WTC11 (cell line): ENCODE measurements at regions not wholly inside any gene's neighbourhood (a gene's known extent, or its start where the extent isn't known, plus 50 kb on each side); places are given as distances from the start of the nearest gene placed in this dataset.

Experiments used
- ATAC-seq: fragments of 200-7000 bp; cut with Tn5 transposase; 2 replicates; pipeline ENCODE4 v1.10.0; 2021; ENCODE audit warnings: mild to moderate bottlenecking, moderate library complexity
- CTCF ChIA-PET: fragments of 300-600 bp; sonication (Branson Sonifier 250); formaldehyde crosslinking; loops from one replicate; lab custom pipeline; 2021; ENCODE audit warnings: antibody characterized with exemption; lab: Charles Lee
- POLR2A ChIA-PET: fragments of 350-600 bp; sonication (Branson Sonifier 250); formaldehyde crosslinking; loops from one replicate; lab custom pipeline; 2021; ENCODE audit warnings: antibody characterized with exemption; lab: Charles Lee
- DNase-seq: peaks from one replicate; pipeline ENCODE4 v3.0.0; 2021; ENCODE audit warnings: low spot score
- H3K27ac Mint-ChIP-seq: 2 replicates; pipeline ENCODE4 v1.8.0; 2021; ENCODE audit warnings: mixed read lengths
- H3K27me3 Mint-ChIP-seq: 2 replicates; pipeline ENCODE4 v1.8.0; 2021; ENCODE audit warnings: low read depth, mild to moderate bottlenecking, moderate library complexity, mixed read lengths
- H3K36me3 Mint-ChIP-seq: 2 replicates; pipeline ENCODE4 v1.8.0; 2021; ENCODE audit warnings: mixed read lengths
- H3K4me1 Mint-ChIP-seq: 2 replicates; pipeline ENCODE4 v1.8.0; 2022; ENCODE audit warnings: mixed read lengths
- H3K4me3 Mint-ChIP-seq: 2 replicates; pipeline ENCODE4 v1.8.0; 2021; ENCODE audit warnings: mild to moderate bottlenecking, moderate library complexity, mixed read lengths
- H3K9me3 Mint-ChIP-seq: 2 replicates; pipeline ENCODE4 v1.8.0; 2021; ENCODE audit warnings: mixed read lengths
- NFATC4 ChIP-seq: fragments of 250-450 bp; sonication (Bioruptor Pico); IDR thresholded peaks from 2 replicates; pipeline ENCODE4 v1.9.0; 2021; ENCODE audit warnings: mild to moderate bottlenecking
- NFE2L1 ChIP-seq: sonication (generic); formaldehyde crosslinking; IDR thresholded peaks from 2 replicates; pipeline ENCODE4 v1.8.1; 2023; ENCODE audit warnings: missing genetic modification reagents
- NR3C1 ChIP-seq: sonication (generic); formaldehyde crosslinking; conservative IDR thresholded peaks from 2 replicates; pipeline ENCODE4 v1.8.1; 2023; ENCODE audit warnings: low read depth, mild to moderate bottlenecking, missing genetic modification reagents
- OVOL2 ChIP-seq: fragments of 250-450 bp; sonication (Bioruptor Pico); IDR thresholded peaks from 2 replicates; pipeline ENCODE4 v1.9.0; 2021; ENCODE audit warnings: mild to moderate bottlenecking, borderline replicate concordance
- RELA ChIP-seq: sonication (generic); formaldehyde crosslinking; IDR thresholded peaks from 2 replicates; pipeline ENCODE4 v1.8.1; 2022; ENCODE audit warnings: missing genetic modification reagents, mild to moderate bottlenecking, borderline replicate concordance
- SP1 ChIP-seq: sonication (generic); formaldehyde crosslinking; conservative IDR thresholded peaks from 2 replicates; pipeline ENCODE4 v1.8.1; 2022; ENCODE audit warnings: missing genetic modification reagents
- TP53 ChIP-seq: sonication (generic); formaldehyde crosslinking; IDR thresholded peaks from 2 replicates; pipeline ENCODE4 v1.8.1; 2023; ENCODE audit warnings: mild to moderate bottlenecking, missing genetic modification reagents
- ZNF396 ChIP-seq: fragments of 250-450 bp; sonication (Bioruptor Pico); IDR thresholded peaks from 2 replicates; pipeline ENCODE4 v1.8.0; 2021; ENCODE audit warnings: mild to moderate bottlenecking, moderate library complexity, borderline replicate concordance
- TF ChIP-seq, protein P1 (sequence below): fragments of 250-450 bp; sonication (Bioruptor Pico); IDR thresholded peaks from 2 replicates; pipeline ENCODE4 v1.9.0; 2021; ENCODE audit warnings: mild to moderate bottlenecking
- TF ChIP-seq, protein P2 (sequence below): sonication (generic); formaldehyde crosslinking; conservative IDR thresholded peaks from 2 replicates; pipeline ENCODE4 v1.8.1; 2022; ENCODE audit warnings: mild to moderate bottlenecking, missing genetic modification reagents
- TF ChIP-seq, protein P3 (sequence below): sonication (generic); formaldehyde crosslinking; IDR thresholded peaks from 2 replicates; pipeline ENCODE4 v1.8.1; 2022; ENCODE audit warnings: mild to moderate bottlenecking, missing genetic modification reagents, moderate library complexity, borderline replicate concordance
- TF ChIP-seq, protein P4 (sequence below): sonication (generic); formaldehyde crosslinking; IDR thresholded peaks from 2 replicates; pipeline ENCODE4 v1.8.1; 2023; ENCODE audit warnings: mild to moderate bottlenecking, missing genetic modification reagents, moderate library complexity
- TF ChIP-seq, protein P5 (sequence below): sonication (generic); formaldehyde crosslinking; IDR thresholded peaks from 2 replicates; pipeline ENCODE4 v1.8.1; 2022; ENCODE audit warnings: low read depth, mild to moderate bottlenecking, moderate library complexity, missing genetic modification reagents, borderline replicate concordance
- TF ChIP-seq, protein P6 (sequence below): sonication (generic); formaldehyde crosslinking; IDR thresholded peaks from 2 replicates; pipeline ENCODE4 v1.8.0; 2023; ENCODE audit warnings: missing genetic modification reagents, mild to moderate bottlenecking, borderline replicate concordance
- TF ChIP-seq, protein P7 (sequence below): sonication (generic); formaldehyde crosslinking; IDR thresholded peaks from 2 replicates; pipeline ENCODE4 v1.8.0; 2022; ENCODE audit warnings: mild to moderate bottlenecking, missing genetic modification reagents
- TF ChIP-seq, protein P8 (sequence below): sonication (generic); formaldehyde crosslinking; IDR thresholded peaks from 2 replicates; pipeline ENCODE4 v1.8.1; 2023; ENCODE audit warnings: mild to moderate bottlenecking, missing genetic modification reagents, borderline replicate concordance

DNA sequence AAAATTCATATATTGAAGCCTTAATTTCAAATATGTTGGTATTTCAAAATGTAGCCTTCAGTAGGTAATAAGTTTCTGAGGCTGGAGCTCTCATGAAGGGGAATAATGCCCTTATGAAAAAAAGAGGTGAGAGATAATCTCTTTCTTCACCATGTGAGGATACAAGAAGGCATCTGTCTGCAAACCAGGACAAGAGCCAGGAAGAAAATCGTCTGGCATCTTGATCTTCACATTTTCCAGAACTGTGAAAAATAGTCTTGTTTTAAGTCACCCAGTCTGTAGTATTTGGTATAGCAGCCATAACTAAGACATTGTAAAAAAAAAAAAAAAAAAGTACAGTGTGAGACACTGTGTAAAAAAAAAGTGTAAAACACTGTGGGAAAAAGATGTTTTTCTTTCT, 768.9 kb downstream of the TAF11L14 start:
- ChIA-PET POLR2A (no interaction called here), CTCF (no interaction called here)
- DNase-seq = no peak
- TF ChIP-seq TP53 (no peak), OVOL2 (CRISPR knock-in tag) (no peak), ZNF396 (CRISPR knock-in tag) (no peak), SP1 (CRISPR knock-in tag) (no peak), NR3C1 (CRISPR knock-in tag) (no peak), RELA (no peak), NFATC4 (no peak), NFE2L1 (CRISPR knock-in tag) (no peak)
- TF ChIP-seq, protein P1, sequence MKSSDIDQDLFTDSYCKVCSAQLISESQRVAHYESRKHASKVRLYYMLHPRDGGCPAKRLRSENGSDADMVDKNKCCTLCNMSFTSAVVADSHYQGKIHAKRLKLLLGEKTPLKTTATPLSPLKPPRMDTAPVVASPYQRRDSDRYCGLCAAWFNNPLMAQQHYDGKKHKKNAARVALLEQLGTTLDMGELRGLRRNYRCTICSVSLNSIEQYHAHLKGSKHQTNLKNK (CRISPR knock-in tag) = no peak
- TF ChIP-seq, protein P2, sequence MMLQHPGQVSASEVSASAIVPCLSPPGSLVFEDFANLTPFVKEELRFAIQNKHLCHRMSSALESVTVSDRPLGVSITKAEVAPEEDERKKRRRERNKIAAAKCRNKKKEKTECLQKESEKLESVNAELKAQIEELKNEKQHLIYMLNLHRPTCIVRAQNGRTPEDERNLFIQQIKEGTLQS (CRISPR knock-in tag) = no peak
- TF ChIP-seq, protein P3, sequence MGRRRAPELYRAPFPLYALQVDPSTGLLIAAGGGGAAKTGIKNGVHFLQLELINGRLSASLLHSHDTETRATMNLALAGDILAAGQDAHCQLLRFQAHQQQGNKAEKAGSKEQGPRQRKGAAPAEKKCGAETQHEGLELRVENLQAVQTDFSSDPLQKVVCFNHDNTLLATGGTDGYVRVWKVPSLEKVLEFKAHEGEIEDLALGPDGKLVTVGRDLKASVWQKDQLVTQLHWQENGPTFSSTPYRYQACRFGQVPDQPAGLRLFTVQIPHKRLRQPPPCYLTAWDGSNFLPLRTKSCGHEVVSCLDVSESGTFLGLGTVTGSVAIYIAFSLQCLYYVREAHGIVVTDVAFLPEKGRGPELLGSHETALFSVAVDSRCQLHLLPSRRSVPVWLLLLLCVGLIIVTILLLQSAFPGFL = no peak
- TF ChIP-seq, protein P4, sequence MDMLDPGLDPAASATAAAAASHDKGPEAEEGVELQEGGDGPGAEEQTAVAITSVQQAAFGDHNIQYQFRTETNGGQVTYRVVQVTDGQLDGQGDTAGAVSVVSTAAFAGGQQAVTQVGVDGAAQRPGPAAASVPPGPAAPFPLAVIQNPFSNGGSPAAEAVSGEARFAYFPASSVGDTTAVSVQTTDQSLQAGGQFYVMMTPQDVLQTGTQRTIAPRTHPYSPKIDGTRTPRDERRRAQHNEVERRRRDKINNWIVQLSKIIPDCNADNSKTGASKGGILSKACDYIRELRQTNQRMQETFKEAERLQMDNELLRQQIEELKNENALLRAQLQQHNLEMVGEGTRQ = no peak
- TF ChIP-seq, protein P5, sequence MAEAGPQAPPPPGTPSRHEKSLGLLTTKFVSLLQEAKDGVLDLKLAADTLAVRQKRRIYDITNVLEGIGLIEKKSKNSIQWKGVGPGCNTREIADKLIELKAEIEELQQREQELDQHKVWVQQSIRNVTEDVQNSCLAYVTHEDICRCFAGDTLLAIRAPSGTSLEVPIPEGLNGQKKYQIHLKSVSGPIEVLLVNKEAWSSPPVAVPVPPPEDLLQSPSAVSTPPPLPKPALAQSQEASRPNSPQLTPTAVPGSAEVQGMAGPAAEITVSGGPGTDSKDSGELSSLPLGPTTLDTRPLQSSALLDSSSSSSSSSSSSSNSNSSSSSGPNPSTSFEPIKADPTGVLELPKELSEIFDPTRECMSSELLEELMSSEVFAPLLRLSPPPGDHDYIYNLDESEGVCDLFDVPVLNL (CRISPR knock-in tag) = no peak
- TF ChIP-seq, protein P6, sequence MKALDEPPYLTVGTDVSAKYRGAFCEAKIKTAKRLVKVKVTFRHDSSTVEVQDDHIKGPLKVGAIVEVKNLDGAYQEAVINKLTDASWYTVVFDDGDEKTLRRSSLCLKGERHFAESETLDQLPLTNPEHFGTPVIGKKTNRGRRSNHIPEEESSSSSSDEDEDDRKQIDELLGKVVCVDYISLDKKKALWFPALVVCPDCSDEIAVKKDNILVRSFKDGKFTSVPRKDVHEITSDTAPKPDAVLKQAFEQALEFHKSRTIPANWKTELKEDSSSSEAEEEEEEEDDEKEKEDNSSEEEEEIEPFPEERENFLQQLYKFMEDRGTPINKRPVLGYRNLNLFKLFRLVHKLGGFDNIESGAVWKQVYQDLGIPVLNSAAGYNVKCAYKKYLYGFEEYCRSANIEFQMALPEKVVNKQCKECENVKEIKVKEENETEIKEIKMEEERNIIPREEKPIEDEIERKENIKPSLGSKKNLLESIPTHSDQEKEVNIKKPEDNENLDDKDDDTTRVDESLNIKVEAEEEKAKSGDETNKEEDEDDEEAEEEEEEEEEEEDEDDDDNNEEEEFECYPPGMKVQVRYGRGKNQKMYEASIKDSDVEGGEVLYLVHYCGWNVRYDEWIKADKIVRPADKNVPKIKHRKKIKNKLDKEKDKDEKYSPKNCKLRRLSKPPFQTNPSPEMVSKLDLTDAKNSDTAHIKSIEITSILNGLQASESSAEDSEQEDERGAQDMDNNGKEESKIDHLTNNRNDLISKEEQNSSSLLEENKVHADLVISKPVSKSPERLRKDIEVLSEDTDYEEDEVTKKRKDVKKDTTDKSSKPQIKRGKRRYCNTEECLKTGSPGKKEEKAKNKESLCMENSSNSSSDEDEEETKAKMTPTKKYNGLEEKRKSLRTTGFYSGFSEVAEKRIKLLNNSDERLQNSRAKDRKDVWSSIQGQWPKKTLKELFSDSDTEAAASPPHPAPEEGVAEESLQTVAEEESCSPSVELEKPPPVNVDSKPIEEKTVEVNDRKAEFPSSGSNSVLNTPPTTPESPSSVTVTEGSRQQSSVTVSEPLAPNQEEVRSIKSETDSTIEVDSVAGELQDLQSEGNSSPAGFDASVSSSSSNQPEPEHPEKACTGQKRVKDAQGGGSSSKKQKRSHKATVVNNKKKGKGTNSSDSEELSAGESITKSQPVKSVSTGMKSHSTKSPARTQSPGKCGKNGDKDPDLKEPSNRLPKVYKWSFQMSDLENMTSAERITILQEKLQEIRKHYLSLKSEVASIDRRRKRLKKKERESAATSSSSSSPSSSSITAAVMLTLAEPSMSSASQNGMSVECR (CRISPR knock-in tag) = no peak
- TF ChIP-seq, protein P7, sequence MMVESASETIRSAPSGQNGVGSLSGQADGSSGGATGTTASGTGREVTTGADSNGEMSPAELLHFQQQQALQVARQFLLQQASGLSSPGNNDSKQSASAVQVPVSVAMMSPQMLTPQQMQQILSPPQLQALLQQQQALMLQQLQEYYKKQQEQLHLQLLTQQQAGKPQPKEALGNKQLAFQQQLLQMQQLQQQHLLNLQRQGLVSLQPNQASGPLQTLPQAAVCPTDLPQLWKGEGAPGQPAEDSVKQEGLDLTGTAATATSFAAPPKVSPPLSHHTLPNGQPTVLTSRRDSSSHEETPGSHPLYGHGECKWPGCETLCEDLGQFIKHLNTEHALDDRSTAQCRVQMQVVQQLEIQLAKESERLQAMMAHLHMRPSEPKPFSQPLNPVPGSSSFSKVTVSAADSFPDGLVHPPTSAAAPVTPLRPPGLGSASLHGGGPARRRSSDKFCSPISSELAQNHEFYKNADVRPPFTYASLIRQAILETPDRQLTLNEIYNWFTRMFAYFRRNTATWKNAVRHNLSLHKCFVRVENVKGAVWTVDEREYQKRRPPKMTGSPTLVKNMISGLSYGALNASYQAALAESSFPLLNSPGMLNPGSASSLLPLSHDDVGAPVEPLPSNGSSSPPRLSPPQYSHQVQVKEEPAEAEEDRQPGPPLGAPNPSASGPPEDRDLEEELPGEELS (CRISPR knock-in tag) = no peak
- TF ChIP-seq, protein P8, sequence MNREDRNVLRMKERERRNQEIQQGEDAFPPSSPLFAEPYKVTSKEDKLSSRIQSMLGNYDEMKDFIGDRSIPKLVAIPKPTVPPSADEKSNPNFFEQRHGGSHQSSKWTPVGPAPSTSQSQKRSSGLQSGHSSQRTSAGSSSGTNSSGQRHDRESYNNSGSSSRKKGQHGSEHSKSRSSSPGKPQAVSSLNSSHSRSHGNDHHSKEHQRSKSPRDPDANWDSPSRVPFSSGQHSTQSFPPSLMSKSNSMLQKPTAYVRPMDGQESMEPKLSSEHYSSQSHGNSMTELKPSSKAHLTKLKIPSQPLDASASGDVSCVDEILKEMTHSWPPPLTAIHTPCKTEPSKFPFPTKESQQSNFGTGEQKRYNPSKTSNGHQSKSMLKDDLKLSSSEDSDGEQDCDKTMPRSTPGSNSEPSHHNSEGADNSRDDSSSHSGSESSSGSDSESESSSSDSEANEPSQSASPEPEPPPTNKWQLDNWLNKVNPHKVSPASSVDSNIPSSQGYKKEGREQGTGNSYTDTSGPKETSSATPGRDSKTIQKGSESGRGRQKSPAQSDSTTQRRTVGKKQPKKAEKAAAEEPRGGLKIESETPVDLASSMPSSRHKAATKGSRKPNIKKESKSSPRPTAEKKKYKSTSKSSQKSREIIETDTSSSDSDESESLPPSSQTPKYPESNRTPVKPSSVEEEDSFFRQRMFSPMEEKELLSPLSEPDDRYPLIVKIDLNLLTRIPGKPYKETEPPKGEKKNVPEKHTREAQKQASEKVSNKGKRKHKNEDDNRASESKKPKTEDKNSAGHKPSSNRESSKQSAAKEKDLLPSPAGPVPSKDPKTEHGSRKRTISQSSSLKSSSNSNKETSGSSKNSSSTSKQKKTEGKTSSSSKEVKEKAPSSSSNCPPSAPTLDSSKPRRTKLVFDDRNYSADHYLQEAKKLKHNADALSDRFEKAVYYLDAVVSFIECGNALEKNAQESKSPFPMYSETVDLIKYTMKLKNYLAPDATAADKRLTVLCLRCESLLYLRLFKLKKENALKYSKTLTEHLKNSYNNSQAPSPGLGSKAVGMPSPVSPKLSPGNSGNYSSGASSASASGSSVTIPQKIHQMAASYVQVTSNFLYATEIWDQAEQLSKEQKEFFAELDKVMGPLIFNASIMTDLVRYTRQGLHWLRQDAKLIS (CRISPR knock-in tag) = no peak
- ATAC-seq = no peak
- peaks cover 4% of the 10 kb centered on the region for H3K4me1 Mint-ChIP-seq
- no peak overlapping the region for H3K27ac Mint-ChIP-seq
- H3K36me3 Mint-ChIP-seq = no peaks in the 10 kb centered on the region
- no peaks in the 10 kb centered on the region for H3K27me3 Mint-ChIP-seq
- peaks cover 11% of the 10 kb centered on the region for H3K9me3 Mint-ChIP-seq
- no peak overlapping the region for H3K4me3 Mint-ChIP-seq
